ENCODE measurements at regions not wholly inside any gene's neighbourhood (a gene's known extent, or its start where the extent isn't known, plus 50 kb on each side); places are given as distances from the start of the nearest gene placed in this dataset.
A peak's percentile ranks its signal among the peaks of the same experiment; 100 is the strongest.

DNA sequence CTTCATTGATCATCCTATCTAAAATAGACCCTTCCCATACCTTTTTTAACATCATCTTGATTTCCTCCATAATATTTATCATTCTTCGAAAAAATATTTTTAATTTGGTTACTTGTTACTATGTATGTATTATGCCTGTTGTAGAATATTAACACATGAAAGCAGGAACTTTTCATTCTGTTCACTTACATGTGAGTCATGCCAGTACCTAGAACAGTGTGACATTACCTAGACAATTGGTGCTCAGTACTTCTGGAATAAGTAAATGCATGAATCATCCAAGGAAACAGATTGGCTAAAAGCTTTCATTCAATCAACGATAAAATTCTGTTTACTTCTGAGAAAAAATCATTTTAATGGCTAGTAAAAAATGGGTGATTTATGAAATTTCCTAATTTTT is 76.4 kb downstream of the CXXC4 start:
- ATAC-seq (peak; percentile 55), DNase-seq (no peak)
- intact Hi-C loops (cut with DNase I, micrococcal nuclease) = no loop called here

DNA sequence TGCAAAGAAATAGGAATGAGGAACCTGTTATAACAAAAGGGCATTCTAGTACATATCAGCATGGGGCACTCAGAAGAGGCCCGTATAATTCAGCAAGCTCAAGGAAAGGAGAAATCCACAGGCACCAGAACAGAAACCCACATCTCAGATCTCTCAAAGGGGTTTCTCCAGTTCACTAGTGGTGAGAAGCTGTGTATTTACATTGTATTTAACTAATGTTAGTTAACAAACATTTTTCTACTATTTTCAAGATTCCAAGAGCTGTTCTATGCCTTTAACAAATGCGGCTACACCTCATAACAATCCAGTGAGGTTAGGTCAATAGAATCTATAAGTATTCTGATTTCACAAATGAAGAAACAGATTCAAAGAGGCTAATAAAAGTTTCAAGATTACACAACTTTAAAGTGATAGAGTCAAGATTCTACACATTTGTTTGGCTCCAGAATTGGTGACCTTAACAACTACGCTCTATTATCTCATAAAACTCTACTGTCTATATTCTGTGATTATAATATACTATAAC is 77.3 kb downstream of the CXXC4 start:
- intact Hi-C loops (cut with DNase I, micrococcal nuclease) = no loop called here
- DNase-seq (no peak), ATAC-seq (peak; percentile 64)

DNA sequence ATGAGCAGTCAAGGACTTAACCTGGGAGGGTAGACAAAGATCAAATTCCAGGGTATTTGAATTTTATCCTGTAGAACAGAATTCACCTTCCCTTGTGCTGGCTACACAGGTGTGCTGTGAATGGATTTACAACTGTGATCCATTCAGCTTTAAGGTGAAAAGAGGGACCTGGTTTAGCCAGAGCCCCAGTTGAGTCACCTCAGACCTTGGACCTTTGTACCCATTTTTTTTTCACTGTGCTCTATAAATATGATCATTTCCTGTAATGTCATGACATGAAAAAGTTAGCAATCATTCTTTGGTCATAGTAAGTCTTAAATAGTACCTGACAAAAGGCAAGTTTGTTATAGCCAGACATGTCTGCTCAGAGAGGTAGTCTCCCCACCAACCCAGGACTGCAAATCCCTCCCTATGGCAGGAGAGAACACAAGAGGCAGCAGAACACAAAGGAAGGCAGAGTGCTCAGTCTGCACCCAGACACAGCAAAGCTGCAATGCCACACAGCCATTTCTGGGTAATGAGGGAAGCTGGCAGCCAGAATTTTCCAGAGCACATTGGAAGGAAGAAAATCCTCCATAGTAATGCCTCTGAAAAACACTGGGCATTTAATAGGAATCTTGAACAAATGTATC is 77.9 kb downstream of the CXXC4 start:
- ATAC-seq = peak; percentile 94
- intact Hi-C loops (cut with DNase I, micrococcal nuclease) = no loop called here
- peak; percentile 8 to 41 for DNase-seq

DNA sequence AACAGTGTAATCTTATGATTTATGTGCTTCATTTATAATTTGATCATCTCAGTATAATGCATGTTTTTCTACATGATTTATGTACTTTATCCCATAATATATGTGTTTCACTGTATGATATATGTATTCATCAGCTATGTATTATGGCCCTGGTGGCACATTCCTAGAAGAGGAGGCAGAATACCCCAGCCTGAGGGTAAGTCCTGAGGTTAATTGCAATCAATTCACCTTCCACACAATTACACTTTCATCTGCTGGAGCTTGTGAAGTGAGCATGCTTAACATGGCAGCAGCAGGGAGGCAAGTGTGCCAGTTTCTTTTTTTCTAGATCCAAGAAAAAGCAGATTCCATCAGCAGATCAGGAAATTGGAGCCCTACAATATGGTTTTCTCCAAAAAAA is 81.2 kb downstream of the CXXC4 start:
- ATAC-seq (no peak), DNase-seq (no peak)
- intact Hi-C loops (cut with DNase I, micrococcal nuclease) = no loop called here

DNA sequence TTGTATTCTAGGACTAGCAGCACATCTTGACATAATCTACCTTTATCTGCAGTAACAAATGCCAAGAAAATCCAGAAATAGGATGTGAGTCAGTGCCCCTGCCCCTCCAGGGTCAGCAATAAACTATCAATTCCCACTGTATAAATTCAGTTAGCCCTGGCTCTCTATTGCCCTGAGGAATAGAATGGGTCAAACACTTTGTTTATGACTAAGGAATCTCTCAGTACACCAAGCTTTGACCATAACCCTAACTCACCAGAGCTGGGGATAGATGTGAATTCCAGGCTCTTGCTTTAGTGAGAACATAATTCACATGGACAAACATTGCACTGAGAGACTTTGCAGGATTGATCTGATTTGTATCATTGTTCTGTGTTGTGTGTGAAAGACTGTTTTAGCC is 82.3 kb downstream of the CXXC4 start:
- DNase-seq (no peak), ATAC-seq (no peak)
- intact Hi-C loops (cut with DNase I, micrococcal nuclease) = no loop called here

DNA sequence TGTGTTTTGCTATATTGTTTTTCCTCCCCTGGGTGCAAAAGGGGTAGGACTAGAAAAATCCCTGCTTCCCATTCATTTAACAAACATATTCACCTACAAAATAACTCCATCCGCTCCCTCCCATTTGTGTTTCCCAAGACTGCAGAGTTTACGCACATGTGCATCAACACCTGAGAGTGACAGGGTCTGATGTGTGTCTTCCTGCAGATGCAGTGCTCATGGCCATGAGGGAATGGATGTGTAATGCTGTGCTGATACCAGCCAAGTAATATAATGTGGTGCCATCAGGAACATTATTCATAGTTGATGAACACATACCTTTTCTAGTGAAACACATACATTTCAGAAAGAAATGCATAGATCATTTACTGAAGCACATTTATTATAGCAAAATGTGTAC is 83.2 kb downstream of the CXXC4 start:
- intact Hi-C loops (cut with DNase I, micrococcal nuclease) = no loop called here
- DNase-seq (no peak), ATAC-seq (no peak)

DNA sequence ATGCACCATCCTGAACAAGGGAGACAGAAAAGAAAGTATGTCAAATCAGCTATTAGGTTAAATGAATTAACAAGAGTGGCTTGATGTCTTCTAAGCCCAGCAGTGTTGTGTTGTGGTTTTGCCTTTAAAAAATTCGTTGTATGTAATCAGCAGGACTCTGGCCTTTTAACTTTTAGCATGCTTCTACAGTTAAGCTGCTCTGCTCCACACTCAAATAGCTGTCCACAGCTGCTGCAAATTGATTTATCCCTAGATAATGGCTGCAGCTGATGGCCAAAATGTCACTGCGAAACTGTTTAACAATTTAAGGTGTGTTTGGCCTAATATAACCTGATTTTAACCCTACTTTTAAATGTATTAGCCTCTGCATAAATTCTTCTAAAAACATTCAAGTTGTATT is 85.8 kb downstream of the CXXC4 start:
- ATAC-seq (no peak), DNase-seq (no peak)
- intact Hi-C loops (cut with DNase I, micrococcal nuclease) = no loop called here

DNA sequence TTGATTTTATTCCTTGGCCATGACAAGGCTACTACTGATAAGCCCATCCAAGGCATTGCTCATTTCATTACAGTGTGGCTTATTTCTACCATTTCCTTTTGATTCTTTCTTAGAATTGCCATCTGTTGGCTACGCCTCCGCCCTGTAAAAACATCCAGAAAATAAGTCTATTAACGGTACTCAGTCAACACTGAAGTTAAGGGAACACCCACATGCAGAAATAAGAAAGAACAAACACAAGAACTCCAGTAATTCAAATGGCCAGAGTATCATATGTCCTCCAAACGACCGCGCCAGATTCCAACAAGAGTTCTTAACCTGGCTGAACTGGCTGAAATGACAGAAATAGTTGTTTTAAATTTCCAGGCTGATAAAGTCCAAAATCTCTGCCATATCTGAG is 90.3 kb downstream of the CXXC4 start:
- intact Hi-C loops (cut with DNase I, micrococcal nuclease) = no loop called here
- DNase-seq = no peak
- ATAC-seq = peak; percentile 30

DNA sequence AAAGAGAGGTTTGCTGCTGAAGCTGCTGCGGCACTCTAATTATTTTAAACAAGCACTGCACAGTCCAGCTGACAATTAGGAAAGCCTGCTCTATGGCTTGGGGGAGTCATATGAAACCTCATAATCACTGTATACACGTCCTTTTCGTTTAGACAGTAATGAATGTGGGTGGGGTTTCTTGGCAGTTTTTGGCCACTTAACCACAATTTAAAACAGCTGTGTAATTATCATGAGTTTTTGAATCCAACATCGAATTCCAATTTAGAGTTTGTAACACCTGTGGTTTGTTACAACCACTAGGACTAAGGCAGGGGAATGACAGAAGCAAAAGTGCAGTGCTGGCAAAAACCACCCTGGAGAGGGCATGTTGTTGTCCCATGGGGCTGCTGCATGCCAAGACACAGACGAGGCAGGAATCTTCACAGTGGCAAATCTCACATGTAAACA is 99.5 kb downstream of the CXXC4 start:
- ATAC-seq (no peak), DNase-seq (no peak)
- intact Hi-C loops (cut with DNase I, micrococcal nuclease) = no loop called here

DNA sequence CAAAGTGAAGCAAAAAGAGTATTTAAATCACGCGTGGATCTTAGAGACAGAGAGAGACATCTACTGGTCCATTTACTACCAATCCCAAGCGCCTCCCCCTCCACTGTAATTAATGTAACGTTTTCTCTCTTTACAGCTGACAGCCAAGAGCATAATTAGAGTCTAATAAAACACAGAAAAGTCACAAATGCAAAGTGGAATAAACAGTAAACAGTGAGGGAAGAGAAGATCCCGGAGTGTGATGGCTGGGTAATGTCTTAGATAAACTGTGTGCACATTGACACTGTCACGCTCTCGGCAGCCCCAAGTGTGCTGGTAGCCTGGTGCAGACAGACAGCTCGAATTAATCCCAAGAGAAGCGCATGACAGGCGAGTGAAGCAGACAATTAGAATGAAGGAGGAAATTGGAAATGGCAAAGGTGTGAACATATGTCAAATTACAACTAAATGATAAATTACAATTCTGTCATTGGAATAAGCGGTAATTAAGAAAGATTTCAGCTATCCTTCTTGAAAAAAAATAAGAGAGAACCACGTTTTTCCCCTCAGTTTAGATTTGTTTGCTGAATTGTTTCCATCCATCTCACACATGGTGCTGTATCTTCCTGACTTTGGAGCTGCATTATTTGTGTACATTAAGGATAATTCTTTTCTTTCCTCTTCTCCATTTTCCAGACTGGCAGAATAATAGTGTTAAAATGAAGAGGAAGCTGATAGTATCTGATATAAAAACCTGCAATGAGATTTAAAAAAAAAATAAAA is 100.1 kb downstream of the CXXC4 start:
- no peak for DNase-seq
- no peak for ATAC-seq
- intact Hi-C loops (cut with DNase I, micrococcal nuclease) = no loop called here

DNA sequence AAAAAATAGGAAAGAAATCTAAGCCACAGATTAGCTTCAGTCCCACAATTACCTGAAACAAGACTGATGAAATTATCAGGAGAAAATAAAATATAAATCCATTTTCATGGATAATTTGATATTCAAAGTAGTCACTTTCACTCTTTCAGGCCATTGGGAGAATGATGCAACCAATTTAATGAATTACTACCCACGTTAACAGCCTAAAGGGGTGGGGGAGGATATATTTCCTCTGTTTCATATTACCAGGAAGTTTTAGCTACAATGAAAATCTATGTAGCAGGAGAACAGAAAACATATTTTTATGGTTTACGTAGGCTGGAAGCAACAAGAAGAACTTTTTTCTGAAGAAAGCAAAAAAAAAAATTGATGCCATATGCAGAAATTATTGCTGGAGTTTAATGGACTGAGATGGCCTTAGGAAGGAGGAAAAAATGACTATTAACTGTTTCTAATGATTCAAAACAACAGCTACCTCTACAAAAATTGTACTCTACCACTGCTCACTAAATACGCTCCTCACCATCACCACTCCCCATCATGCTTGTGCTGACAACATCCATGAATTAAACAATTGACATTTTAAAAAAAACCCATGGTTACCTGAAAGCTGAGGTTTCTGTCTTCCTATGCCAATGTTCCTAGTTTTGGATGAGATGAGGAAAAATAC is 100.9 kb downstream of the CXXC4 start:
- ATAC-seq = peak; percentile 41
- intact Hi-C loops (cut with DNase I, micrococcal nuclease) = no loop called here
- DNase-seq = no peak

DNA sequence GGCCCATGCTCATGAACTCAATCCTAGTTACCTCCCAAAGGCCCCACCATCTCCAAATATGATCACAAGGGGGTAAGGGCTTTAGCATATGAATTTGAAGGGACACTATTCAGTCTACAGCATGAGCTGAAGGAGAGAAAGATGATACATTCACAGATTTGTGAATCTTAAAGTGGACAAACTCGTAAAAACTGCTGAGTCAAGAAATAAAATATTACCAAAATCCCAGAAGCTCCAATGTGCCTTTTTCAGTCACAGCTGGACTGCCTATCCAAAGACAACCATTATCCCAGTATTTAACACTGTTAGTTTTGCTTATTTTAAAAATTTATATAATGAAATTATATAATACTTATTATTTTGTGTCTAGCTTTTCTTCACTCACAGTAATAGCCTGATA is 109.0 kb downstream of the CXXC4 start:
- ATAC-seq (no peak), DNase-seq (no peak)
- intact Hi-C loops (cut with DNase I, micrococcal nuclease) = no loop called here

DNA sequence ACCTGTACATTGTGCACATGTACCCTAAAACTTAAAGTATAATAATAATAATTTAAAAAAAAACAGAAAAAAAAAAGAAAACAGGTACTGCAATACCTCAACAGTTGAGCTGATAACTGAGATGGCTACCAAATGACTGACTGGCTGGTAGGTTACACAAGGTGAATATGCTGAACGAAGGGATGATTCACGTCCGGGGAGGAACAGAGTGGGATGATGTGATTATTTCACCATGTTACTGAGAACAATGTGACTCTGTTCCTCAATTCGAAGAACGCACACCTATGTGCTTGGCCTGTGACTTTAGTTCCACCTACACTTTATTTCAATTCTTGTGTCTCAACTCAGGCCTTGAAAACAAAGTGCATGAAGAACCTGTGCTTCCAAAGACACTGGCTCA is 111.7 kb downstream of the CXXC4 start:
- DNase-seq = no peak
- intact Hi-C loops (cut with DNase I, micrococcal nuclease) = no loop called here
- ATAC-seq = no peak

DNA sequence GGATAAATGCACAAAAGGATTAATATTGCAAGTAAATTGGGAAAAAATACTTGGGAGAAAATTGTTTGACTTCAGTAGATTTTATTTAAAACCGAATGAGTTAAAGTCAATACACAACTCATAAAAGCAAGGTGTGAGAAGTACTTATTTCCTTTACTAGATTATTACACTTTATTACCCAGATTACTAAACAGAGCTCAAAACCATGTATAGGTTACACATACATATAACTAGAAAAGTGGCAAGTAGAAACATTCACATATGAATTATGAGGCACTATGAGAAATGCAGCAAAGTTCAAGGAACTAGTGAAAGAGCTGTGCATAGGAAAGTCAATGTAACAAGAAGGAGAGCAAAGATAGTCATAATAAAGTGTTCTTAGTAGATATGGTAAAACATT is 113.0 kb downstream of the CXXC4 start:
- ATAC-seq = peak; percentile 71
- no peak for DNase-seq
- intact Hi-C loops (cut with DNase I, micrococcal nuclease) = no loop called here

DNA sequence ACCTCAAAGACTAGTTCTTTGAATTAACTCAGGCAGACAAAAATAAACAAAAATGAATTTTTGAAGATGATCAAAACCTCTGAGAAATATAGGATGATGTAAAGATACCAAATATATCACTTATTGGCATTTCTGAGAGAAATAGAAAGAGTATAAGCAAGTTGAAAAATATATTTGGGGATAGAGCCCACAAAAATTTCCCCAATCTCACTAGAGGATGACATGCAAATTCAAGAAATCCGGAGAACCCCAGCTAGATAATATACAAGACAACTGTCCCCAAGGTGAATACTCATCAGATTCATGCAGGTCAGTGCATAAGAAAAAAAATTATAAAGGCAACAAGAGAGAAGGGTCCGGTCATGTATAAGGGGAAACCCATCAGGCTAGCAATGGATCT is 129.1 kb downstream of the CXXC4 start:
- ATAC-seq (no peak), DNase-seq (no peak)
- intact Hi-C loops (cut with DNase I, micrococcal nuclease) = no loop called here

DNA sequence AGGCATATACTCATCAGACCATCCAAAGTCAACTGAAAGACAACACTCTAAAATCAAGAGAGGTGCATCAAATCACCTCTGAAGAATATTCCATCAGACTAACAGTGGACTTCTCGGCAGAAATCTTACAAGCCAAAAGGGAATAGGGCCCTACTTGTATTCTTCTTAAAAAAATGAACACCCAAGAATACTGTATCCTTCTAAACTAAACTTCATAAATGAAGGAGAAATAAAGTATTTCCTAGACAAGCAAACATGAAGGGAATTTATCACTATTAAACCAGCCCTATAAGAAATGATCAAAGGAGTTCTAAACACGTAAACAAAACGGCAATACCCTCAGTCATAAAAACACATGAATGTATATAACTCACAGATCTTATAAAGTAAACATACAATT is 141.2 kb downstream of the CXXC4 start:
- ATAC-seq (no peak), DNase-seq (no peak)
- intact Hi-C loops (cut with DNase I, micrococcal nuclease) = no loop called here

DNA sequence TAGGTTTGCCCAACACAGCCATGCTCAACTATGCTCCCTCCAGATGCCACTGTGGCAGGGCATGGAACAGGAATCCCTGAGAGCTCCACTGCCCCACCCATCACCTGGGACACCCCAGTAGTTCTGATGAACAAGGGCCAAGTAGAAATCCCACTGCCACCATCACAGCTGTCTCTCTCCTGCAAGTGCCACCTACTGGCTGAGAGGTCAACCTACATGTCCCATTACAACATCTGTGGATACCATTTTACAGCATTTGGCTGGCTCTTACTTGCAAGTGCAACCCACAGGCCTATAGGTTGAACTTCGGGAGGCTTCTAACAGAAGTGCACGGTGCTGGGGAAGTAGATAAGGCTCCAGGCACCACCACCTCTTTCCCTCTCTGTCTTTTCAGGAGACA is 142.5 kb downstream of the CXXC4 start:
- ATAC-seq = no peak
- intact Hi-C loops (cut with DNase I, micrococcal nuclease) = no loop called here
- no peak for DNase-seq

DNA sequence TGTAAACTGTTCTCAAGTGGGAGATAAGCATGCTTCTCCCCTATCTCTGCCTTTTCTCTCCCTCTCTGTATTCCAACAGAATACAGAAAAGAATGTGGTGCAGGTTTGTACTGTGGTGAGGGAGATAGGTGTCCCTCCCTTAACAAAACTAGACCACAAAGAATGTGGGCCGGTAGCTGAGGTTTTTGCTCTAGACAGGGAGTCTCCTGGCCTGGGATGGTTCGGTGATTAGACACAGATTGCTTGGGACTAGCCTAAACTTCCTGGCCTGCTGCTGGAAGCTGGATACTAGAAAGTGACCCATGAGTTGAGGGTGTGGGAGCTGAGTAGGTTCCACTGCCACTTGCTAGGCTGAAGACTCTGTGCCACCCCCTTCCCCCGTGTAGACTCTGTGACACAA is 143.0 kb downstream of the CXXC4 start:
- no peak for DNase-seq
- ATAC-seq = no peak
- intact Hi-C loops (cut with DNase I, micrococcal nuclease) = no loop called here

DNA sequence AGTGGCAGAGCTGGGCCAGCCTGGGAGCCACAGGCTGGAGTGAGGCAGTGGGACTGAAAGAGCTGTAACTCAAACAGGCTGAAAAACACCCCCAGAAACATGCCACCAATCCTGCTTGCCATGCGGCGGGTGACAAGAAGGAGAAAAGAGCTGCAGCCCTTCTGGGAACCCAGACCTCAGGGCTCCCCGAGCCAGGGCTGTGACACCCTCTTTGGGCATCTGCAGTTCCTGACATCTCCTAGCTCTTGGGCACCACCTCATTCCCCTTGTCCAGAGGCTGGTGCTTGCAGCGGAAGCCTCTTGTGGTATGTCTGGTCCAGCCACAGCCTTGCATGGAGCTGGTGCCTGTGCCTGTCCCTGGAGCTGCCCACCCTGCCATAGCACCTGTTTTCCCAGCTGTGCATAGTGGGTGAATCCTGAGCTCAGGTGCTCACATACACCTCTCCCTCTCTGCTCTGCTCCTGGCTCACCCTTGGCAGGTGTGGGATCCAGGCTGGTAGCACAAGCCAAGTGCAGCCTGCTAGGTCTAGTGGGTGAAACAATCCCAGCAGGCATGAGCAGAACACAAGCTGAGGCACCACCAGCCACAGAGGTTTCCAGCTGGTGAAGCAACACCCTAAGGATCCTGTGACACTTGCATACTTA is 149.0 kb downstream of the CXXC4 start:
- no peak for DNase-seq
- no peak for ATAC-seq
- intact Hi-C loops (cut with DNase I, micrococcal nuclease) = no loop called here

Measured in left colon (tissue), 2 donors.